ENCODE measurements at regions not wholly inside any gene's neighbourhood (a gene's known extent, or its start where the extent isn't known, plus 50 kb on each side); places are given as distances from the start of the nearest gene placed in this dataset.

DNA sequence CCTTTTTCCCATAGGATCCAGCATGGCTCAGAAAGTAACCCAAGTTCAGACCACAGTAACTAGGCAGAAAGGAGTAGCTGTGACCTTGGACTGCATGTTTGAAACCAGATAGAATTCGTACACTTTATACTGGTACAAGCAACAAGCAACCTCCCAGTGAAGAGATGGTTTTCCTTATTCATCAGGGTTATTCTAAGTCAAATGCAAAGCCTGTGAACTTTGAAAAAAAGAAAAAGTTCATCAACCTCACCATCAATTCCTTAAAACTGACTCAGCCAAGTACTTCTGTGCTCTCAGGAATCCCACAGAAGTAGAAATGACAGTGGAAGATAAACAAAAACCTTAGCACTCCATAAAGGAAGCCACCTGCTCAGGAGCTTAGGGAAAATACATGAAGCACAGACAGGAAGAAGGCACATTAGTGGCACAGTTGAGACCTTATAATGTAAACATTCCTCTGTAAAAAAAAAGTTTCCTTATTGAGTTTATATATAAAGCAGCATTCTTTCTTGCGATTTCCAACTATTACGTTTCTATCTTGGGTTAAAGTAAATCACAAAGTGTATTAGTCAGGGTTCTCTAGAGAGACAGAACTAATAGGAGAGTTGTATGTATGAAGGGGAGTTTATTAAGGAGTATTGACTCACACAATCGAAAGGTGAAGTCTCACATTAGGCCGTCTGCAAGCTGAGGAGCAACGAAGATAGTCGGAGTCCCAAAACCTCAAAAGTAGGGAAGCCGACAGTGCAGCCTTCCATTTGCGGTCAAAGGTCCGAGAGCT is 398.4 kb downstream of the DAD1 start:
- TF ChIP-seq, protein P1, sequence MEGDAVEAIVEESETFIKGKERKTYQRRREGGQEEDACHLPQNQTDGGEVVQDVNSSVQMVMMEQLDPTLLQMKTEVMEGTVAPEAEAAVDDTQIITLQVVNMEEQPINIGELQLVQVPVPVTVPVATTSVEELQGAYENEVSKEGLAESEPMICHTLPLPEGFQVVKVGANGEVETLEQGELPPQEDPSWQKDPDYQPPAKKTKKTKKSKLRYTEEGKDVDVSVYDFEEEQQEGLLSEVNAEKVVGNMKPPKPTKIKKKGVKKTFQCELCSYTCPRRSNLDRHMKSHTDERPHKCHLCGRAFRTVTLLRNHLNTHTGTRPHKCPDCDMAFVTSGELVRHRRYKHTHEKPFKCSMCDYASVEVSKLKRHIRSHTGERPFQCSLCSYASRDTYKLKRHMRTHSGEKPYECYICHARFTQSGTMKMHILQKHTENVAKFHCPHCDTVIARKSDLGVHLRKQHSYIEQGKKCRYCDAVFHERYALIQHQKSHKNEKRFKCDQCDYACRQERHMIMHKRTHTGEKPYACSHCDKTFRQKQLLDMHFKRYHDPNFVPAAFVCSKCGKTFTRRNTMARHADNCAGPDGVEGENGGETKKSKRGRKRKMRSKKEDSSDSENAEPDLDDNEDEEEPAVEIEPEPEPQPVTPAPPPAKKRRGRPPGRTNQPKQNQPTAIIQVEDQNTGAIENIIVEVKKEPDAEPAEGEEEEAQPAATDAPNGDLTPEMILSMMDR (IDR thresholded peaks at IDR 0.05; ENCODE audit: low read depth, low read length), result no peak

DNA sequence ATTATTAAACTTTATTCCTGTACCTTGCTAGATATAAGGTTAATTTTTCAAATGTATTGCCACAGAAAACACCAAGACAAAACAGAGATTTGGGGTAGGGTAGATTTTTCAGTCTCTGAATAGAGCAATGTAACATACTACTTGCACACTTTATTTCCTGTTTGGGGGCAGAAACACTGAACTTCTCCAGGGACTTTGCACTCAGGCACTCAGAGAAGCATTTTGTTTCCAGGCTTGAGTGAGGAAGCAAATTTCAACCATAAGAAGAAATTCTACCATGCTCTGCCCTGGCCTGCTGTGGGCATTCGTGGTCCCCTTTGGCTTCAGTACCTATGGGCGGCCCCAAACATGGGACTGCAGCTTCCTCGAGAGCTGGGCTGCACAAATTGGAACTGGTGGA is 399.1 kb downstream of the DAD1 start:
- DNase-seq (ENCODE audit: extremely low read depth, low read depth), result no peak
- TF ChIP-seq, protein P1 (IDR thresholded peaks at IDR 0.05; ENCODE audit: low read depth, low read length), result no peak

More for the DNA sequence above, 398.4 kb downstream of the DAD1 start:
- no peak for DNase-seq (ENCODE audit: extremely low read depth, low read depth)

DNA sequence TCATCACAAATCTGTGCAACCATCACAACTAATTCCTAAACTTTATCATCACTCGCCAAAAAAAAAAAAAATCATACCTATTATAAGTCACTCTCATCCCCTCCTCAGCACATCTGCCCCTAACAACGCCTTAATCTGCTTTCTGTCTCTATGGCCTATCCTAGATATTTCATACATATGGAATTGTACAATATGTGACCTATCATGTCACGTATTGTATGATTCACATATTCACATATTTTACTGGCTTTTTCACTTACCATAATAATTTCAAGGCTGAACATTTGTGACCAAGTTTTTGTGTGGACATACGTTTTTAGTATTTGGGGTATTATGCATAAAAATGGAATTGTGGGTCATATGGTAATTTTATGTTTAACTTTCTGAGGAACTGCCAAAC is 400.7 kb downstream of the DAD1 start:
- no peak for DNase-seq (ENCODE audit: extremely low read depth, low read depth)
- TF ChIP-seq, protein P1 (IDR thresholded peaks at IDR 0.05; ENCODE audit: low read depth, low read length), result no peak

DNA sequence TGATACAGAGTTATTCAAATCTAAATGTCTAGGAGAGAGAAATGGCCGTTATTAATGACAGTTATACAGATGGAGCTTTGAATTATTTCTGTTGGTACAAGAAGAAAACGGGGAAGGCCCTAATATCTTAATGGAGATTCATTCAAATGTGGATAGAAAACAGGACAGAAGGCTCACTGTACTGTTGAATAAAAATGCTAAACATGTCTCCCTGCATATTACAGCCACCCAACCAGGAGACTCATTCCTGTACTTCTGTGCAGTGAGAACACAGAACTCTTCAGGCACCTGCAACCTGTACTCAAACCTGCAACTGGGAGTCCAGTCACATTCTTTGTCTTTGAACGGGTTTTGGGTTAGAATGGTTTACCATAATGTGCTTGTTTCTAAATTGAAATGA is 403.2 kb downstream of the DAD1 start:
- TF ChIP-seq, protein P1 (IDR thresholded peaks at IDR 0.05; ENCODE audit: low read depth, low read length), result no peak
- no peak for DNase-seq (ENCODE audit: extremely low read depth, low read depth)

DNA sequence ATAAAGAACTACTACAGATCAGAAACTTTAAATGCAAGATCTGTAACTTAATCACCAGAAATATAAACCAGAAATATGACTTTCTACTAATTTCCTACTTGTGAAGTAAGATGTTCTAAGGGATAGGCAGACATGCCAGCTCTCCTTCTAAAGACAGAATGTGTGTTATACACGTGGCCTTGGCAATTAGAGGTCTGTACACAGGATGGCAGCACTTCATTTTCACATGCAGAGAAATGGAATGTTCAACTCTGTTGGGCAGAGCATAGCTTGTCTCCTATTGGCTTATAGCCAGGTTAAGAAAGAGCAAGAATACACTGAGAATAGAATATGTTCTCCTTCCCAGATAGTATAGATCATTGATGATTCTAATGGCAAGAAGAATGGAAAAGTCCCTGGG is 403.8 kb downstream of the DAD1 start:
- TF ChIP-seq, protein P1 (IDR thresholded peaks at IDR 0.05; ENCODE audit: low read depth, low read length), result no peak
- no peak for DNase-seq (ENCODE audit: extremely low read depth, low read depth)

DNA sequence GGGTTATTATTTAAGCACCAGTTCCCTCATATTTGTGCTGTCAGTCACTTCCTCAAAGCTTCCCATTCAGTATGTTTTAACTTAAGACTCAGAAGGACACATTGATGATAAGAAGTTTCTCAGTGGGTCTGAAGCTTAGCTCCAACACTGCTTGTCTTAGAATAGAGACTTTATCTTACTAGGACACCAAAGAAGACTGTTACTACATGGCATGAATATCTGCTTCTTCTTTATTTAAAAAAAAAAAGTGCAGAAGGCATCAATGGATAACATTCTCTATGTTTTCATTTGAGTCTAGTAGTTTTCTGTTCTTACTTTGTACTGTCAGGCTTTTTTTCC is 404.2 kb downstream of the DAD1 start:
- no peak for DNase-seq (ENCODE audit: extremely low read depth, low read depth)
- TF ChIP-seq, protein P1 (IDR thresholded peaks at IDR 0.05; ENCODE audit: low read depth, low read length), result no peak

DNA sequence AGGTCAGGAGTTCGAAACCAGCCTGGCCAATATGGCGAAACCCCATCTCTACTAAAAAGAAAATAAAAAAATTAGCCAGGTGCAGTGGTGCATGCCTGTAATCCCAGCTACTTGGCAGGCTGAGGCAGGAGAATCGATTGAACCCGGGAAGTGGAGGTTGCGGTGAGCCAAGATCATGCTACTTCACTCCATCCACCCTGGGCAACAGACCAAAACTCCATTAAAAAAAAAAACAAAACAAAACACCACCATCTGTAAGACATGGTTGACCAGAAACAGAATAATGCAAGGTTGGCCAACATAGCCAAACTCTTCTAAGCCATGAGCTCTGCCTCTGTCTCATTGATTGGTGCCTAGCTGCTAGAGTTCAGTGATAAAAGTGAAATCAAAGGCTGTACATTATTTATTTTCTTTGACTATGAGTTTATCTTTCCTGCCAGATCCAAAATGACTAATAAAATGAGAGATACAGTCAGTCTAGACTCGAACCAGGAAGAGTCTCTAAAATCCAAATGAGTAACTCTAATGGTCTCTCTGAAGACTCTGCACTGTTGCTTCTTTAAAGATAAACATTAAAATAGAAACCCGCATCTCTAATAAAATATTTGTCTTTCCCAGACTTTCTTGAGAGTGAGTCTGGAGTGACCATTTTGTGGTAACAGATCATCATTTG is 404.7 kb downstream of the DAD1 start:
- no peak for DNase-seq (ENCODE audit: extremely low read depth, low read depth)
- TF ChIP-seq, protein P1 (IDR thresholded peaks at IDR 0.05; ENCODE audit: low read depth, low read length), result no peak

Measured in AG09319 (cell line).